Neural cell (in vitro differentiated cells): ENCODE measurements at regions not wholly inside any gene's neighbourhood (a gene's known extent, or its start where the extent isn't known, plus 50 kb on each side); places are given as distances from the start of the nearest gene placed in this dataset.

ENCODE experiments used
- H2AFZ ChIP-seq: fragments of 200-600, 300-800 bp; sonication (generic), shearing (Covaris generic); 2 replicates; pipeline ENCODE4 v1.6.0; 2014; ENCODE audit warnings: low read depth, mild to moderate bottlenecking, antibody characterized with exemption, low read length, moderate library complexity
- H3F3A ChIP-seq: fragments of 200-600 bp; shearing (Covaris generic); 2 replicates; pipeline ENCODE4 v1.6.1; 2016; ENCODE audit warnings: mild to moderate bottlenecking, moderate library complexity, mixed read lengths, antibody characterized with exemption, low read length; ENCODE audit not compliant: insufficient read depth, poor library complexity, severe bottlenecking
- H3K27ac ChIP-seq: fragments of 200-600, 300-800 bp; sonication (generic), shearing (Covaris generic); 2 replicates; pipeline ENCODE4 v1.5.1; 2014; ENCODE audit warnings: mild to moderate bottlenecking, low read length, moderate library complexity
- H3K27me3 ChIP-seq: fragments of 300-800, 200-600 bp; sonication (generic), shearing (Covaris generic); 2 replicates; pipeline ENCODE4 v1.6.0; 2014; ENCODE audit warnings: mild to moderate bottlenecking, low read depth, low read length, moderate library complexity; ENCODE audit not compliant: insufficient read depth
- H3K36me3 ChIP-seq: fragments of 300-800, 200-600 bp; sonication (generic), shearing (Covaris generic); 2 replicates; pipeline ENCODE4 v1.5.1; 2014; ENCODE audit warnings: mild to moderate bottlenecking, antibody characterized with exemption, low read length, moderate library complexity; ENCODE audit not compliant: insufficient read depth
- H3K4me2 ChIP-seq: fragments of 300-800, 200-600 bp; sonication (generic), shearing (Covaris generic); 2 replicates; pipeline ENCODE4 v1.6.0; 2014; ENCODE audit warnings: mild to moderate bottlenecking, low read length
- H3K4me3 ChIP-seq: fragments of 300-800, 200-600 bp; sonication (generic), shearing (Covaris generic); 2 replicates; pipeline ENCODE4 v1.5.1; 2014; ENCODE audit warnings: mild to moderate bottlenecking, low read length, moderate library complexity
- H3K79me2 ChIP-seq: fragments of 200-600 bp; shearing (Covaris generic); replicated peaks from 2 replicates; pipeline ENCODE4 v1.6.0; 2014; ENCODE audit warnings: mild to moderate bottlenecking, low read length, moderate library complexity; ENCODE audit not compliant: insufficient read depth
- H3K9ac ChIP-seq: fragments of 300-800, 200-600 bp; sonication (generic), shearing (Covaris generic); 2 replicates; pipeline ENCODE4 v1.6.1; 2016; ENCODE audit warnings: mild to moderate bottlenecking, low read length, mixed read lengths
- H3K9me2 ChIP-seq: fragments of 200-600 bp; shearing (Covaris generic); 2 replicates; pipeline ENCODE4 v1.6.1; 2016; ENCODE audit warnings: mild to moderate bottlenecking, low read length, mixed read lengths; ENCODE audit not compliant: insufficient read depth
- H3K9me3 ChIP-seq: fragments of 200-600, 300-800 bp; sonication (generic), shearing (Covaris generic); 2 replicates; pipeline ENCODE4 v1.6.1; 2016; ENCODE audit warnings: mild to moderate bottlenecking, mixed run types, low read length, moderate library complexity, mixed read lengths
- H4K20me1 ChIP-seq: fragments of 200-600 bp; shearing (Covaris generic); 2 replicates; pipeline ENCODE4 v1.6.1; 2016; ENCODE audit warnings: mild to moderate bottlenecking, mixed run types; ENCODE audit not compliant: insufficient read depth
- CTCF ChIP-seq: fragments of 450-650 bp; IDR thresholded peaks from 2 replicates; pipeline ENCODE4 v1.5.1; 2014; ENCODE audit warnings: antibody characterized with exemption, mild to moderate bottlenecking, moderate library complexity; ENCODE audit not compliant: poor library complexity, severe bottlenecking
- EP300 ChIP-seq: fragments of 450-650 bp; conservative IDR thresholded peaks from 2 replicates; pipeline ENCODE4 v1.6.1; 2014; ENCODE audit warnings: antibody characterized with exemption, mild to moderate bottlenecking, moderate library complexity; ENCODE audit not compliant: poor library complexity, severe bottlenecking
- EZH2 ChIP-seq: fragments of 200-600, 300-800 bp; shearing (Covaris generic), sonication (generic); IDR thresholded peaks from 2 replicates; pipeline ENCODE4 v1.6.1; 2014; ENCODE audit warnings: antibody characterized with exemption, low read length, borderline replicate concordance, mild to moderate bottlenecking; ENCODE audit not compliant: insufficient read depth, poor library complexity, severe bottlenecking
- MXI1 ChIP-seq: fragments of 450-650 bp; conservative IDR thresholded peaks from 2 replicates; pipeline ENCODE4 v1.6.1; 2014; ENCODE audit warnings: antibody characterized with exemption, mild to moderate bottlenecking; ENCODE audit not compliant: poor library complexity, severe bottlenecking
- POLR2AphosphoS5 ChIP-seq: IDR thresholded peaks from 2 replicates; pipeline ENCODE4 v1.6.1; 2012
- RAD21 ChIP-seq: fragments of 450-650 bp; conservative IDR thresholded peaks from 2 replicates; pipeline ENCODE4 v1.6.1; 2014; ENCODE audit warnings: antibody characterized with exemption, mild to moderate bottlenecking, moderate library complexity
- REST ChIP-seq: IDR thresholded peaks from 2 replicates; pipeline ENCODE4 v1.6.1; 2012; ENCODE audit warnings: borderline replicate concordance
- SMC3 ChIP-seq: fragments of 450-650 bp; conservative IDR thresholded peaks from 2 replicates; pipeline ENCODE4 v1.6.1; 2014; ENCODE audit warnings: antibody characterized with exemption, mild to moderate bottlenecking, moderate library complexity; ENCODE audit not compliant: poor library complexity
- TAF1 ChIP-seq: IDR thresholded peaks from 2 replicates; pipeline ENCODE4 v1.6.1; 2012; ENCODE audit warnings: low read depth

- no peaks in the 10 kb centered on the region for H3K9me2 ChIP-seq
Measured at GRCh38 chr3:188034989-188035388, 119.0 kb upstream of the LPP start.

GRCh38 chr3:188036375-188037194, 117.4 kb upstream of the LPP start:
- TF ChIP-seq RAD21 (no peak), MXI1 (no peak), EZH2 (no peak), CTCF (no peak), POLR2AphosphoS5 (no peak)
- no peaks in the 10 kb centered on the region for H3K27me3 ChIP-seq
- H3K4me3 ChIP-seq = no peak overlapping the region
- no peaks in the 10 kb centered on the region for H4K20me1 ChIP-seq
- H3K9ac ChIP-seq = no peak overlapping the region
- H3K4me2 ChIP-seq = no peak overlapping the region
- no peaks in the 10 kb centered on the region for H3K36me3 ChIP-seq
- no peaks in the 10 kb centered on the region for H3K9me2 ChIP-seq
- H3K9me3 ChIP-seq = no peaks in the 10 kb centered on the region
- no peaks in the 10 kb centered on the region for H3K79me2 ChIP-seq
- no peak overlapping the region for H3K27ac ChIP-seq
- H2AFZ ChIP-seq = no peak overlapping the region
- no peaks in the 10 kb centered on the region for H3F3A ChIP-seq

More at GRCh38 chr3:188034989-188035388, 119.0 kb upstream of the LPP start:
- Histone ChIP-seq H3K4me3 (no peak overlapping the region), H4K20me1 (no peaks in the 10 kb centered on the region), H3K79me2 (no peaks in the 10 kb centered on the region), H3K36me3 (no peaks in the 10 kb centered on the region), H3K9ac (no peak overlapping the region), H3K27me3 (no peaks in the 10 kb centered on the region), H3K27ac (no peak overlapping the region), H2AFZ (no peak overlapping the region), H3K4me2 (no peak overlapping the region), H3K9me3 (no peaks in the 10 kb centered on the region), H3F3A (no peaks in the 10 kb centered on the region)
- TF ChIP-seq EZH2 = no peak
- TF ChIP-seq CTCF = no peak
- TF ChIP-seq RAD21 = no peak
- TF ChIP-seq POLR2AphosphoS5 = no peak
- no peak for TF ChIP-seq MXI1
- TF ChIP-seq SMC3 = no peak
- no peak for TF ChIP-seq REST
- no peak for TF ChIP-seq TAF1
- TF ChIP-seq EP300 = no peak
